HG02870 (cell line): ENCODE measurements at regions not wholly inside any gene's neighbourhood (a gene's known extent, or its start where the extent isn't known, plus 50 kb on each side); places are given as distances from the start of the nearest gene placed in this dataset.
"Not testable (repeated sequence)": the region's sequence is repeated elsewhere in the genome, so short reads cannot be mapped to it uniquely, and the experiment has no call there.

Experiments used
- ATAC-seq: cut with Tn5 transposase; IDR thresholded peaks from one replicate; pipeline ENCODE4 v1.9.1; 2021; ENCODE audit warnings: mild to moderate bottlenecking, moderate library complexity; ENCODE audit not compliant: unreplicated experiment

GRCh38 chr2:75833386-75833785, 122.7 kb upstream of the GCFC2 start:
- ATAC-seq = no peak

GRCh38 chr2:75828826-75829225, 118.1 kb upstream of the GCFC2 start:
- ATAC-seq = peak; percentile 51

- not testable (repeated sequence) for ATAC-seq
Measured at GRCh38 chr2:75823515-75823914, 112.8 kb upstream of the GCFC2 start.

GRCh38 chr2:75822336-75822735, 111.6 kb upstream of the GCFC2 start:
- ATAC-seq = no peak

- ATAC-seq = peak; percentile 86
Measured at GRCh38 chr2:75820693-75821092, 110.0 kb upstream of the GCFC2 start.

GRCh38 chr2:75810611-75811330, 100.1 kb upstream of the GCFC2 start:
- no peak for ATAC-seq

GRCh38 chr2:75808793-75809535, 98.2 kb upstream of the GCFC2 start:
- ATAC-seq = no peak

GRCh38 chr2:75807992-75808391, 97.3 kb upstream of the GCFC2 start:
- no peak for ATAC-seq

GRCh38 chr2:75801234-75801982, 90.7 kb upstream of the GCFC2 start:
- peak; percentile 38 for ATAC-seq

GRCh38 chr2:75800456-75800855, 89.7 kb upstream of the GCFC2 start:
- ATAC-seq = peak; percentile 83

- ATAC-seq = peak; percentile 48
Measured at GRCh38 chr2:75799859-75800258, 89.1 kb upstream of the GCFC2 start.

GRCh38 chr2:75798569-75798968, 87.9 kb upstream of the GCFC2 start:
- ATAC-seq = no peak

- no peak for ATAC-seq
Measured at GRCh38 chr2:75792996-75793395, 82.3 kb upstream of the GCFC2 start.

GRCh38 chr2:75792146-75792545, 81.4 kb upstream of the GCFC2 start:
- ATAC-seq = no peak

- no peak for ATAC-seq
Measured at GRCh38 chr2:75790814-75791467, 80.2 kb upstream of the GCFC2 start.

- no peak for ATAC-seq
Measured at GRCh38 chr2:75790121-75790813, 79.6 kb upstream of the GCFC2 start.

- no peak for ATAC-seq
Measured at GRCh38 chr2:75788902-75789301, 78.2 kb upstream of the GCFC2 start.

GRCh38 chr2:75788154-75788553, 77.4 kb upstream of the GCFC2 start:
- no peak for ATAC-seq

GRCh38 chr2:75787532-75788132, 76.9 kb upstream of the GCFC2 start:
- peak; percentile 35 for ATAC-seq

- no peak for ATAC-seq
Measured at GRCh38 chr2:75775311-75775823, 64.7 kb upstream of the GCFC2 start.
